ENCODE measurements at regions not wholly inside any gene's neighbourhood (a gene's known extent, or its start where the extent isn't known, plus 50 kb on each side); places are given as distances from the start of the nearest gene placed in this dataset.

GRCh38 chr1:229124520-229125124 lies 146.3 kb upstream of the RAB4A start (continued):
- 0 out of 2 replicates have a peak, but pooled peaks have one; percentile 26 for TF ChIP-seq ARNT2 (CRISPR knock-in tag; IDR thresholded peaks at IDR 0.05; ENCODE audit: low read depth)
- peak; percentile 29; the same call in 1 of the 2 replicates for TF ChIP-seq SALL1 (CRISPR knock-in tag; IDR thresholded peaks at IDR 0.05)
- TF ChIP-seq SP5 (CRISPR knock-in tag; IDR thresholded peaks at IDR 0.05; ENCODE audit: borderline replicate concordance, low read depth), result no peak
- peak; percentile 20; the same call in 1 of the 2 replicates for TF ChIP-seq ZNF292 (CRISPR knock-in tag; IDR thresholded peaks at IDR 0.05; ENCODE audit: borderline replicate concordance, low read depth)
- peak; percentile 60 for TF ChIP-seq STAG1 (CRISPR knock-in tag; IDR thresholded peaks at IDR 0.05)
- TF ChIP-seq ATF6 (CRISPR knock-in tag; conservative IDR thresholded peaks at IDR 0.05), result no peak
- peak; percentile 49 for TF ChIP-seq HNF4A (CRISPR knock-in tag; IDR thresholded peaks at IDR 0.05)
- TF ChIP-seq AKAP8 (CRISPR knock-in tag; IDR thresholded peaks at IDR 0.05), result no peak
- no peak for TF ChIP-seq ERF (CRISPR knock-in tag; IDR thresholded peaks at IDR 0.05)
- no peak for TF ChIP-seq ZNF142 (CRISPR knock-in tag; IDR thresholded peaks at IDR 0.05)
- peak; percentile 64 for TF ChIP-seq CTCF (CRISPR knock-in tag; IDR thresholded peaks at IDR 0.05)

Measured in HepG2 (cell line).